WI38 (cell line): ENCODE measurements at regions not wholly inside any gene's neighbourhood (a gene's known extent, or its start where the extent isn't known, plus 50 kb on each side); places are given as distances from the start of the nearest gene placed in this dataset.

Experiments
- H3K4me3 ChIP-seq: 2 replicates; pipeline ENCODE4 v1.5.1; 2011; ENCODE audit warnings: low read depth, mild to moderate bottlenecking, control low read depth, low read length
- CTCF ChIP-seq: IDR thresholded peaks from 2 replicates; pipeline ENCODE4 v1.5.1; 2012; ENCODE audit warnings: low read depth, mild to moderate bottlenecking, control low read depth, low read length

- no peak overlapping the region for H3K4me3 ChIP-seq
- TF ChIP-seq CTCF, result no peak
Observed at GRCh38 chr3:76733073-76733759, 306.7 kb upstream of the ROBO2 start.

- no peak overlapping the region for H3K4me3 ChIP-seq
- TF ChIP-seq CTCF, result no peak
Observed at GRCh38 chr3:76735152-76735551, 304.7 kb upstream of the ROBO2 start.

GRCh38 chr3:76753599-76753998, 286.3 kb upstream of the ROBO2 start:
- TF ChIP-seq CTCF, result no peak
- no peak overlapping the region for H3K4me3 ChIP-seq

- no peak overlapping the region for H3K4me3 ChIP-seq
- no peak for TF ChIP-seq CTCF
Observed at GRCh38 chr3:76754247-76754646, 285.7 kb upstream of the ROBO2 start.

- H3K4me3 ChIP-seq, result no peak overlapping the region
- TF ChIP-seq CTCF, result no peak
Observed at GRCh38 chr3:76756577-76756976, 283.3 kb upstream of the ROBO2 start.

GRCh38 chr3:76760336-76760735, 279.6 kb upstream of the ROBO2 start:
- no peak overlapping the region for H3K4me3 ChIP-seq
- no peak for TF ChIP-seq CTCF

GRCh38 chr3:76765511-76765910, 274.4 kb upstream of the ROBO2 start:
- TF ChIP-seq CTCF, result no peak
- H3K4me3 ChIP-seq, result no peak overlapping the region
